Mucosa of rectum (tissue), 2 donors: ENCODE measurements at regions not wholly inside any gene's neighbourhood (a gene's known extent, or its start where the extent isn't known, plus 50 kb on each side); places are given as distances from the start of the nearest gene placed in this dataset.

Experiments used
- H3K27ac ChIP-seq, 2 donors: one replicate each; pipeline ENCODE4 v1.7.0; 2013; ENCODE audit warnings: inconsistent platforms in 2 of 2, low read depth in 2 of 2, low read length in 2 of 2
- H3K27me3 ChIP-seq, 2 donors: one replicate each; pipeline ENCODE4 v1.7.0; 2013; ENCODE audit warnings: low read length in 2 of 2; ENCODE audit not compliant: control insufficient read depth in 2 of 2, insufficient read depth in 2 of 2
- H3K36me3 ChIP-seq, 2 donors: one replicate each; pipeline ENCODE4 v1.7.0; 2013; ENCODE audit warnings: low read length in 2 of 2; ENCODE audit not compliant: control insufficient read depth in 2 of 2, insufficient read depth in 2 of 2
- H3K4me1 ChIP-seq, 2 donors: one replicate each; pipeline ENCODE4 v1.7.0; 2013; ENCODE audit warnings: low read length in 2 of 2, mild to moderate bottlenecking in 1 of 2; ENCODE audit not compliant: control insufficient read depth in 2 of 2, insufficient read depth in 2 of 2
- H3K4me3 ChIP-seq, 2 donors: one replicate each; pipeline ENCODE4 v1.7.0; 2013; ENCODE audit warnings: low read length in 2 of 2
- H3K9ac ChIP-seq, 2 donors: one replicate each; pipeline ENCODE4 v1.7.0; 2013; ENCODE audit warnings: low read length in 2 of 2, low read depth in 1 of 2, mild to moderate bottlenecking in 1 of 2
- H3K9me3 ChIP-seq, 2 donors: one replicate each; pipeline ENCODE4 v1.7.0; 2013; ENCODE audit warnings: low read length in 2 of 2; ENCODE audit not compliant: control insufficient read depth in 2 of 2
- donor health status: healthy.
- donor health status: Normal muscosa, but diverticular disease.

DNA sequence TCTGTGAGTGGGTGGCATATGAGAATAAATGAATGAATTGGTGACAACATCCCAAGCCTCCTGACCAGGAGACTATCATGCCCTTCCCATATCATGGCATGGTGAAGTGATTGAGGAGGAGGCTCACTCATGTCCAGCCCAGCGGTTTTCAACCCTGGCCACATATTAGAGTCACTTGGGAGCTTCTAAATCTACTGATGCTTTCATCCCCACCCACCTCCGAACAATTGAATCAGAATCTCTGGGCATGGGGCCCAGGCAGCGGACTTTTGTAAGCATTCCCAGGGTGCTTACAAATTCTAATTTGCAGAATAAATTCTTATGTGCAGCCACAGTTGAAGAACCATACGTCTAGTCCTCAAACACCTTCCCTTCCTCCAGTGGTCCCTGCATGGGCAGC, 81.7 kb upstream of the SEC11C start:
- no peak overlapping the region for H3K27ac ChIP-seq
- H3K36me3 ChIP-seq: no peaks in the 10 kb centered on the region
- no peak overlapping the region for H3K9ac ChIP-seq
- no peaks in the 10 kb centered on the region for H3K9me3 ChIP-seq
- peaks cover 0 to 2% of the 10 kb centered on the region in 2 donors for H3K4me1 ChIP-seq
- no peak overlapping the region for H3K4me3 ChIP-seq
- no peaks in the 10 kb centered on the region for H3K27me3 ChIP-seq

DNA sequence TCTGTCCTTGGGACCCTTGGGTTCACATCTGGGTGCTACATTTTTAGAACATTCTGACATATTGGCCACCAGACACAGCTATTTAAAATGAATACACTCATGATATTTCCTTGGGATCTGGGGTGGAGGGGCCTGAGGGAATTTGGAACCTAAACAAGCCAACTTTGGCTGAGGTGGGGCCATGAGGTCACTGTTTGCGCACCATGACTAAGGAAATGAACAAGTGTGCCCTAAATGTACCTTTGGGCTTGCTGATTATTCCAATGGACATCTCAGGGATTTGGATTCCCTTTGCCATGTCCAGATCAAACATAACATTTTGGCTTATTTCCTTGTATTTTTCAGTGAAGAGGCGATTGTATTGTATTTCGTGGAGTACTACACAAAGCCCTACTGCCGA, 80.5 kb upstream of the SEC11C start:
- Histone ChIP-seq H3K27ac (no peak overlapping the region), H3K36me3 (no peaks in the 10 kb centered on the region), H3K9ac (no peak overlapping the region), H3K4me1 (peaks cover 0 to under 1% of the 10 kb centered on the region in 2 donors), H3K27me3 (no peaks in the 10 kb centered on the region), H3K4me3 (no peak overlapping the region), H3K9me3 (no peaks in the 10 kb centered on the region)

DNA sequence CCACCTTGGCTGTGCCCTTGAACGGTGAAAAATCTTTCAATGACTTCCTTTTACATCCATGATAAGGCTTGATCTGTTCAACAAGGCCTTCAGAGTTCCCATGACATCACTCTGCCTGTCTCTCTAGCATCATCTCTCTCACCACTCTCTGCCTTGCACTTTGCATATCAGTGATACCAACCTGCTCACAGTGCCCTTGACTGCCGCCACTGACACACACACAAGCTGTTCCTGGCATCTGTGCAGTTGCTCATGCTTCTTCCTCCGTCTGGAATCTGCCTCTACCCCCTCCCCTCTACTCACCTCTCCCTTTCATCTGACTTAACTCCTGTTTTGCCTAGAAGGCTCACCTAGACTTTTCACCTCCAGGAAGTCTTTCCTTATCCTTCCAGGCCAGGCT, 79.1 kb upstream of the SEC11C start:
- Histone ChIP-seq H3K9ac (no peak overlapping the region), H3K27me3 (no peaks in the 10 kb centered on the region), H3K36me3 (no peaks in the 10 kb centered on the region), H3K9me3 (no peaks in the 10 kb centered on the region), H3K27ac (no peak overlapping the region), H3K4me1 (no peaks in the 10 kb centered on the region), H3K4me3 (no peak overlapping the region)

DNA sequence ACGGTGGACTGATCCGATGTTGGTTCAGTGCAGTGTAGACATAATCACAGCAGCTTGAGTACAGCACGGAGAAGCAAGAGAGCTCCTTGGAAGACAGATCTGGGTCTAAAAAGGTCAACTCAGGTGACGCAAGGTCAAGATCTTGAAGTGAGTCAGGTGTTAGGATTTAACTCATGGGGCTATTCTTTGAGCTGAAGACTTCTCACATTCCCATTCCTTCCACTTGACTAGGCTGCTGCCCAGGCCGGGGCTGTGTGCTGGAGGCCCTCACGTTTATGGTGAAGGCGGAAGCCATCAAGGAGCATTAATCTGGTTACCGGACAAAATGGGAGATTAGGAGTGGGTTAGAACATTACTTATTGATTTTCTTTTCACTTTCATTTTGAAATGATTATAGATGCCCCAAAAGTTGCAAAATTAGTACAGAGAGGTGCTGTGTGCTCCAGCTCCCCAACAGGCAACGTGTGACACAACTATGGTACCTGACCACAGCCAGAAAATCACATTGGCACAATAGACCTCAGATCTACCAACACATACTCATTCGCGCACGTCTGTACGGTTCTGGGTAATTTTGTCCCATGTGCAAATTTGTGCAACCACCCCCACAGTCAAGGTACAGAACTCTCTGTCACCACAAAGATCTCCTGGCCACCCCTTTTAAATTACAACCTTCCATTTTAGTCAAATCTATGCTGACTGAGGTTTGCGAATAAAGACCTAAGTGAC, 77.6 kb upstream of the SEC11C start:
- H3K27ac ChIP-seq: no peak overlapping the region
- H3K9ac ChIP-seq: no peak overlapping the region
- no peaks in the 10 kb centered on the region for H3K36me3 ChIP-seq
- no peaks in the 10 kb centered on the region for H3K9me3 ChIP-seq
- H3K4me1 ChIP-seq: no peaks in the 10 kb centered on the region
- H3K27me3 ChIP-seq: no peaks in the 10 kb centered on the region
- no peak overlapping the region for H3K4me3 ChIP-seq

DNA sequence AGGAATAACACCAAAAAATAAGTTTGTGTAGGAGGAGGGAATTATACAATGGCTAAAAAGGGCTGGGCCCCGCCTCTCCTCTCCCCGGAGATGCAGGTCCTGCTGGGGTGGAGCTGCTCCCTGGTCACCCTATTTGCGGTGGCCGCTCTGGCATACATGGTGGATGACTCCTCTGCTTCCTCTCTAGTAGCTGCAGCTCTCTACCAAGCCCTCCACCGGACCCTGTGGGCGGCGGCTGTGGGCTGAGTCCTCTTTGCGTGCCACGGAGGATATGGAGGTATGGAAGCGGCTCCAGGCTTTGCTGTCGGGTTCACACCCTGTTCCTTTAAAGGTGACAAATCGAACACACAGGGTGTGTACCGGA, 77.1 kb upstream of the SEC11C start:
- Histone ChIP-seq H3K36me3 (no peaks in the 10 kb centered on the region), H3K9me3 (no peaks in the 10 kb centered on the region), H3K4me1 (no peaks in the 10 kb centered on the region), H3K9ac (no peak overlapping the region), H3K27ac (no peak overlapping the region), H3K4me3 (no peak overlapping the region), H3K27me3 (no peaks in the 10 kb centered on the region)

DNA sequence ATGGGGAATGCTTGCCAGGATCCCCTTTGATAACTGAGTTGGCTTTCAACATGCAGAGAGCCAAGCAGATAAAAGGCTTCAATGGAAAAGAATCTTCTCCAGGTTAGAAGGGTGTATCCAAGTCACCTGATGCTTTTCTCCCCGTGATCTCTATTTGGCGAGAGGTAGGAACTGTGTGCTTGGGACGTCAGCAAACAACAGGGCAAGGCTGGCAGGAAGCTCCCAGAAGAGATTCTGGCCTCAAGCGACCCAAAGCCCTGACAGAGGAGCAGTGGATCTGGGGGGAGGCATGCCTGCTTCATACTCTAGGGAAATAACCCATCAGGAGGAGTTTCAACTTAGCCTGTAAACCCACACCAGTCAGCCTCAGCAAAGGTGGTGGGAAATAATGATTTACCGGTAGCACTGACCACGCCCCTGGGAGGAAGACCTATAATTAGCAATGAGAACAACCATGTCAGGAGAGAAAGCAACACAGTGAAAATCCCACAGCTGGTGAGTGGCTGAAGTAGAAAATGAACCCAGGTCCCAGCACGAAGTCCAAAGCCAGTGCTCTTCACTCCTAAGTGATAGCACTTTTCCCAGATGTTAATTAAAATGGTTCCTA, 76.3 kb upstream of the SEC11C start:
- no peaks in the 10 kb centered on the region for H3K36me3 ChIP-seq
- H3K4me3 ChIP-seq: no peak overlapping the region
- H3K27ac ChIP-seq: no peak overlapping the region
- H3K27me3 ChIP-seq: peaks cover 0 to 2% of the 10 kb centered on the region in 2 donors
- no peaks in the 10 kb centered on the region for H3K4me1 ChIP-seq
- H3K9ac ChIP-seq: no peak overlapping the region
- no peaks in the 10 kb centered on the region for H3K9me3 ChIP-seq

DNA sequence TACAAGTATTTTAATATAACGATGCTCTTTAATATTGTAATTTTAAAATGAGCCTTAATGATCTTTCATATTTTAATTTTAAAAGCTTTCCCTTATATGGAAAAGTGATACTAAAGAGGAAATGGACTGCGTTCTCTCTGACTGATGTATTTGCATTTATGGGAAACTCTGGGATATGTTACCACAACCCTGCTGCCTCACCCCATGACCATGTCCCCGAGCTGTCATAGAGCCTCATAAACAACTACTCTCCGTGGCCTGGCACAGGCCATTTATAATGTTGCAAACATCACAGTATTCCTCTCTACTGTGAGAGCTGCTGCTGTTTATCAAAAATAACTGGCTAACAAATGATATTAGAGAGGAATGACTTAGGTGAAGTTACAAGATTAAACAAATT, 75.8 kb upstream of the SEC11C start:
- no peak overlapping the region for H3K9ac ChIP-seq
- H3K4me3 ChIP-seq: no peak overlapping the region
- no peaks in the 10 kb centered on the region for H3K36me3 ChIP-seq
- no peak overlapping the region for H3K27ac ChIP-seq
- no peaks in the 10 kb centered on the region for H3K9me3 ChIP-seq
- peaks cover 0 to 2% of the 10 kb centered on the region in 2 donors for H3K27me3 ChIP-seq
- H3K4me1 ChIP-seq: no peaks in the 10 kb centered on the region

DNA sequence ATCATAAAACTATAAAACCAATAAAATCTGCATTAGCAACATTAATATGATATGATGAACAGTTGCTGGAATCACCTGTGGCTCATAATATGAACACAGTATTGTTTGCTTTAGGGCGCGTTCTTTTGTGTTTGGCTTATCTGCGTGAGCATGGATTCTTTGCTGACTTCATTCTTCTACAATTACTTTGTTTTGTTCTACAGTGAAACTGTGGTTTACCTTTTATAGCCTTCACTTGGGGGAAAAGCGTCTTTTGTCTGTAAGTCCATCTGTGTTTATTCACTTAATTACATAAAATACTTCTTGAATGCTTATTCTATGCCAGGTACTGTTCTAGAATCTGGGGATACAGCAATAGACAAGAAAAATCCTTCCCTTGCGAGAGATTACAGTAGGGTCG, 74.0 kb upstream of the SEC11C start:
- Histone ChIP-seq H3K4me3 (no peak overlapping the region), H3K4me1 (peaks cover 0 to 3% of the 10 kb centered on the region in 2 donors), H3K27me3 (peaks cover 0 to 2% of the 10 kb centered on the region in 2 donors), H3K36me3 (no peaks in the 10 kb centered on the region), H3K9me3 (no peaks in the 10 kb centered on the region), H3K27ac (no peak overlapping the region), H3K9ac (no peak overlapping the region)

DNA sequence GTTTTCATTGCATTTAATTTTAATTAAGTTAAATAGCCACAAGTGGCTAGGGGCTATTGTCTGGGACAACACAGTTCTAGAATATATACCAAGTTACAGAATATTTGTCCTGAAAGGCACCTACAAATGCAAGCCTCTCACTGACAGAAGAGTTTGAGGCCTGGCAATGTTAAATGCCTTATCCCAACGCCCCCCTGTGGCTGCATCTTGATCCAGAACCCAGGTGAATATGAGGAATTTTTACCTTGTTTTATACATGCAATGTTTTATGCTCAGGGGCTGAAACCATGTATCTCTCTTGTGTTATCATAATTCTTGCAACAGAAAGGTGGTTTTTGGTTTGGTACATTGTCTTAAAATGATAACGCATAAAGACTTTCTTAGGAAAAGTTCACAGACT, 71.8 kb upstream of the SEC11C start:
- Histone ChIP-seq H3K27ac (no peak overlapping the region), H3K4me1 (peaks cover 0 to 3% of the 10 kb centered on the region in 2 donors), H3K36me3 (no peaks in the 10 kb centered on the region), H3K9ac (no peak overlapping the region), H3K27me3 (peaks cover 0 to 2% of the 10 kb centered on the region in 2 donors), H3K4me3 (no peak overlapping the region), H3K9me3 (no peaks in the 10 kb centered on the region)

DNA sequence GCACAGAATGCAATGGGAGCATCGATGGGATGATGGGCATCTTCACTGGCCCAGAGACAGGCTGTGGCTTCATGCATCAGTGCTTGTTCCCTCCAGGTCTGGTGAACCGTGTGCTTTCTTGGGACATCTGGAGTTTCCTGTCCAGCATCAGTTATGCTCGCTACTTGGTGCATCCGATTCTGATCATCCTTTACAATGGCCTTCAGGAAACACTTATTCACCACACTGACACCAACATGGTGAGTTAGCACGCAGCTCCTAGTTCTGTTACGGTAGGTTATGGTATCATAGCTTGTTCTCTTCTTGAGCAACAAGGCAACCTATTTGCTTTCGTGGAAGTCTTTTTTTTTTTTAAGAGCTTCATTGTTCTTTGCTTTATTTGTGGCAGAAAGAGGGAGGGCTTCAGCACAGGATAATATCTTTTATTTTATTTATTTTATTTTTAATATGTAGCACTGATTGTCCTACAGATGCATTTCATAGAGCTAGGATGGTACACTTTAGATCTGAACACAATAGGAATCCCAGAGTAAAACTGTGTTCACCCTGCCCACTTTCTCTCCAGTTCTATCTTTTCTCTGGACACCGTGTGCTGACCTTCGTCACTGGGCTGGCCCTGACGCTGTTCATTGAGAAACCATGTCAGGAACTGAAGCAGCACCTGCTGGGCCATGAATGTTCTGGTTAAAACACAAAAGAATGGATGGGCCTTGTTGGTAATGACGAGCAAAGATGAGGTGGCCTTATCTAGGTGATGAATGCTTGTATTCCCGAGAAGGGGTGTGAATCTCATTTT, 71.2 kb upstream of the SEC11C start:
- no peak overlapping the region for H3K9ac ChIP-seq
- no peak overlapping the region for H3K4me3 ChIP-seq
- H3K9me3 ChIP-seq: no peaks in the 10 kb centered on the region

More for the DNA sequence above, 71.2 kb upstream of the SEC11C start:
- no peak overlapping the region for H3K27ac ChIP-seq
- H3K27me3 ChIP-seq: peaks cover 0 to 2% of the 10 kb centered on the region in 2 donors
- H3K36me3 ChIP-seq: no peaks in the 10 kb centered on the region
- peaks cover 0 to 3% of the 10 kb centered on the region in 2 donors for H3K4me1 ChIP-seq
